Chondrocyte (in vitro differentiated cells): ENCODE measurements at regions not wholly inside any gene's neighbourhood (a gene's known extent, or its start where the extent isn't known, plus 50 kb on each side); places are given as distances from the start of the nearest gene placed in this dataset.

ENCODE experiments used
- DNase-seq: peaks from one replicate; pipeline ENCODE4 v3.0.0; 2021; ENCODE audit warnings: mixed read lengths, low spot score
- H3K27ac Mint-ChIP-seq: one replicate; pipeline ENCODE4 v1.8.0; 2021; ENCODE audit warnings: mild to moderate bottlenecking, moderate library complexity, mixed read lengths; ENCODE audit not compliant: unreplicated experiment
- H3K27me3 Mint-ChIP-seq: 2 replicates; pipeline ENCODE4 v1.8.0; 2021; ENCODE audit warnings: low read depth, mixed read lengths
- H3K36me3 Mint-ChIP-seq: 2 replicates; pipeline ENCODE4 v1.8.0; 2021; ENCODE audit warnings: low read depth, mixed read lengths
- H3K4me1 Mint-ChIP-seq: 2 replicates; pipeline ENCODE4 v1.8.0; 2021; ENCODE audit warnings: low read depth, mild to moderate bottlenecking, mixed read lengths
- H3K4me3 Mint-ChIP-seq: one replicate; pipeline ENCODE4 v1.8.0; 2021; ENCODE audit warnings: mild to moderate bottlenecking, moderate library complexity, mixed read lengths; ENCODE audit not compliant: unreplicated experiment
- H3K9me3 Mint-ChIP-seq: 2 replicates; pipeline ENCODE4 v1.8.0; 2021; ENCODE audit warnings: low read depth, mixed read lengths
- CTCF ChIP-seq: fragments of 200-600 bp; sonication (generic); IDR thresholded peaks from 2 replicates; pipeline ENCODE4 v1.5.0; 2021; ENCODE audit warnings: antibody characterized with exemption, mild to moderate bottlenecking, moderate library complexity

GRCh38 chr6:135774006-135774405 is 77.5 kb upstream of the PDE7B start:
- no peak overlapping the region for H3K4me3 Mint-ChIP-seq
- no peak overlapping the region for H3K27ac Mint-ChIP-seq

GRCh38 chr6:135779213-135779612 is 72.3 kb upstream of the PDE7B start:
- no peak for TF ChIP-seq CTCF
- no peaks in the 10 kb centered on the region for H3K36me3 Mint-ChIP-seq
- DNase-seq = no peak
- H3K4me1 Mint-ChIP-seq = no peaks in the 10 kb centered on the region
- H3K27ac Mint-ChIP-seq = no peak overlapping the region
- no peaks in the 10 kb centered on the region for H3K9me3 Mint-ChIP-seq
- no peaks in the 10 kb centered on the region for H3K27me3 Mint-ChIP-seq
- H3K4me3 Mint-ChIP-seq = no peak overlapping the region

More at GRCh38 chr6:135774006-135774405, 77.5 kb upstream of the PDE7B start:
- TF ChIP-seq CTCF = no peak
- no peaks in the 10 kb centered on the region for H3K36me3 Mint-ChIP-seq
- peaks cover 2% of the 10 kb centered on the region for H3K9me3 Mint-ChIP-seq
- DNase-seq = no peak
- no peaks in the 10 kb centered on the region for H3K4me1 Mint-ChIP-seq
- H3K27me3 Mint-ChIP-seq = no peaks in the 10 kb centered on the region

- Mint-ChIP-seq H3K4me1 (no peaks in the 10 kb centered on the region), H3K27ac (no peak overlapping the region), H3K36me3 (no peaks in the 10 kb centered on the region), H3K9me3 (no peaks in the 10 kb centered on the region), H3K27me3 (no peaks in the 10 kb centered on the region), H3K4me3 (no peak overlapping the region)
- no peak for DNase-seq
- no peak for TF ChIP-seq CTCF
These were observed 71.2 kb upstream of the PDE7B start for GRCh38 chr6:135780326-135780725.

- H3K4me1 Mint-ChIP-seq = no peaks in the 10 kb centered on the region
- H3K27ac Mint-ChIP-seq = no peak overlapping the region
- no peaks in the 10 kb centered on the region for H3K36me3 Mint-ChIP-seq
- H3K27me3 Mint-ChIP-seq = no peaks in the 10 kb centered on the region
- no peak for DNase-seq
- no peak overlapping the region for H3K4me3 Mint-ChIP-seq
- H3K9me3 Mint-ChIP-seq = no peaks in the 10 kb centered on the region
- TF ChIP-seq CTCF = no peak
These were observed 69.0 kb upstream of the PDE7B start for GRCh38 chr6:135782546-135782945.

GRCh38 chr6:135784507-135784906 is 67.0 kb upstream of the PDE7B start:
- no peak for DNase-seq
- Mint-ChIP-seq H3K9me3 (no peaks in the 10 kb centered on the region), H3K27ac (no peak overlapping the region), H3K27me3 (peaks cover 1% of the 10 kb centered on the region), H3K4me3 (no peak overlapping the region), H3K4me1 (no peaks in the 10 kb centered on the region), H3K36me3 (no peaks in the 10 kb centered on the region)
- no peak for TF ChIP-seq CTCF
